HG02642 (cell line): ENCODE measurements at regions not wholly inside any gene's neighbourhood (a gene's known extent, or its start where the extent isn't known, plus 50 kb on each side); places are given as distances from the start of the nearest gene placed in this dataset.
"Not testable (repeated sequence)": the region's sequence is repeated elsewhere in the genome, so short reads cannot be mapped to it uniquely, and the experiment has no call there.

ENCODE experiments used
- ATAC-seq: cut with Tn5 transposase; IDR thresholded peaks from one replicate; pipeline ENCODE4 v1.9.1; 2021; ENCODE audit warnings: mild to moderate bottlenecking; ENCODE audit not compliant: unreplicated experiment, poor library complexity

DNA sequence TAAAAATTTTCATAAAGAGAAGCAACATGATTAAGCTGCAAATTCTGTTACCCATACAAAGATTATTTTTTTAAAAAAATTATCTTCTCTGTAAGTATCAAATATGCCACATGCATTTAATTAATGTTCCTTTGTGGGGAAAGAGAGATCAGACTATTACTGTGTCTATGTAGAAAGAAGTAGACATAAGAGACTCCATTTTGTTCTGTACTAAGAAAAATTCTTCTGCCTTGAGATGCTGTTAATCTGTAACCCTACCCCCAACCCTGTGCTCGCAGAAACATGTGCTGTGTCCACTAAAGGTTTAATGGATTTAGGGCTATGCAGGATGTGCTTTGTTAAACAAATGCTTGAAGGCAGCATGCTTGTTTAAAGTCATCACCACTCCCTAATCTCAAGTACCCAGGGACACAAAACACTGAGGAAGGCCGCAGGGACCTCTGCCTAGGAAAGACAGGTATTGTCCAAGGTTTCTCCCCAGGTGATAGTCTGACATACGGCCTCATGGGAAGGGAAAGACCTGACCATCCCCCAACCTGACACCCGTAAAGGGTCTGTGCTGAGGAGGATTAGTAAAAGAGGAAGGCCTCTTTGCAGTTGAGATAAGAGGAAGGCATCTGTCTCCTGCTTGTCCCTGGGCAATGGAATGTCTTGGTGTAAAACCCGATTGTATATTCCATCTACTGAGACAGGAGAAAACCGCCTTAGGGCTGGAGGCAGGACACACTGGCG is 1260.9 kb upstream of the RAG2 start:
- not testable (repeated sequence) for ATAC-seq

GRCh38 chr11:37858398-37858797 is 1260.4 kb upstream of the RAG2 start:
- ATAC-seq, result no peak

- no peak for ATAC-seq
Observed at GRCh38 chr11:37857726-37858125, 1259.7 kb upstream of the RAG2 start.

- no peak for ATAC-seq
Observed at GRCh38 chr11:37849706-37850105, 1251.7 kb upstream of the RAG2 start.

GRCh38 chr11:37843603-37844002 is 1245.6 kb upstream of the RAG2 start:
- ATAC-seq, result no peak

- ATAC-seq, result no peak
Observed at GRCh38 chr11:37841016-37841415, 1243.0 kb upstream of the RAG2 start.

DNA sequence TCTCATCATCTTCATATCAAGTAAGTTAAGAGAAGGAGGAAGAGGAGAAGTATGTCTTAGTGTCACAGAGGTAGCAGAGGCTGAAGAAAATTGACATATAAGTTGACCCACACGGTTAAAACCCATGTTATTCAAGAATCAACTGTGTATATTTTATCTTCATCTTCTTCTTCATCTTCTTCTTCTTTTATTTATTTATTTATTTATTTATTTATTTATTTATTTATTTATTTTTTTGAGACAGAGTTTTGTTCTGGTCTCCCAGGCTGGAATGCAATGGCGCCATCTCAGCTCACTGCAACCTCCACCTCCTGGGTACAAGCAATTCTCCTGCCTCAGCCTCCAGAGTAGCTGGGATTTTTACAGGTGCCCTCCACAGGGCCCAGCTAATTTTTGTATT is 1242.3 kb upstream of the RAG2 start:
- not testable (repeated sequence) for ATAC-seq

- no peak for ATAC-seq
Observed at GRCh38 chr11:37830529-37830928, 1232.5 kb upstream of the RAG2 start.

GRCh38 chr11:37817727-37818270 is 1219.8 kb upstream of the RAG2 start:
- no peak for ATAC-seq

DNA sequence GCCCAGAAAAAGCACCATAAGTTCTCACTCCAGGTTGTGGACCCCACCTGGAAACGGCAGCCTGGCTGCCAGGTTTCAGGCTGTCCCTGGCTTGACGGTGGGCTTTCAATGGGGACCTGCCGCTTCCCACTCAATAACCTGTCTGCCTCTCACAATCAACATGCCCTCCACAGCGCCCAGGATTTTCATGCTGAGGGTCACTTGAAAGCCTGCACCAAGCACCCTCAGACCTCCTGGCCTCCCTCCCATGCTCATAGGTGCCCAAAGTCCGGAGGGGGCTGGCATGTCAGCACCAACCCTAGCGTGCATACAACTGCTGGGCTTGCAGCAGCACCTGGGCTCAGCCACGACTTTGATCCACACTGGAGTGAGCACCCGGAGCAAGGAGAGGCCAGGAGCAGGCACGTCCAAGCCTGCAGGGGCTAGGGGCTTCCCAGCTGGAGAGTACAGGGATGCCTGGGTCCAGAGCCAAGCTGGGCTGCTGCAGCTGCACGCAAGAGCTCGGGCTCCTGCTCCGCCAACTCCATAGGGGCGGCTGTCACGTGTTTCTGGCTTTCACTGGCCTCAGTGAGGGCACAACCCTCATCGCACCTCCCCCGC is 1214.3 kb upstream of the RAG2 start:
- no peak for ATAC-seq

- no peak for ATAC-seq
Observed at GRCh38 chr11:37811349-37811748, 1213.3 kb upstream of the RAG2 start.

GRCh38 chr11:37804666-37805065 is 1206.6 kb upstream of the RAG2 start:
- ATAC-seq, result no peak

DNA sequence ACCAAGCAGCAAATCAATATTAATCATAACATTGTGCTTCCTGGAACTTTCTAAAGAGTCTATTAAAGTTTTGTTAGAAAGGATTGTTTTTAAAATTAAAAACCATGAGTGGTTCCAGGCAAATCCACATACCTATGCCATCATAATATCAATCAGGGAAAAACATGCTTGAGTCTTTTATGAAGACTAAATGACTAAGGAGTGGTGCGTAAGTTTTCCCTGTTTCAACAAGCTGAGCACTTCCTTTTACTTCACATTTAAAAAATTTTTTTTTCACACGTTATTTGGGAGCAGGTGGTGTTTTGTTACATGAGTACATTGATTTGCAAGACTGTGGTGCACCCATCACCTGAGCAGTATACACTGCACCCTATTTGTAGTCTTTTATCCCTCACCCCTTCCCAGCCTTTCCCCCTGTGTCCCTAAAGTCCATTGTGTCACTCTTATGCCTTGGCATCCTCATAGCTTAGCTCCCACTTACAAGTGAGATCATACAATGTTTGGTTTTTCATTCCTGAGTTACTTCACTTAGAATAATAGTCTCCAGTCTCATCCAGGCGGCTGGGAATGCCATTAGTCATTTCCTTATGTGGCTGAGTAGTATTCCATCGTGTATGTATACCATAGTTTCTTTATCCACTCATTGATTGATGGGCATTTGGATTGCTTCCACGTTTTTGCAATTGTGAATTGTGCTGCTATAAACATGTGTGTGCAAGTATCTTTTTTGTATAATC is 1190.3 kb upstream of the RAG2 start:
- no peak for ATAC-seq

GRCh38 chr11:37786214-37786755 is 1188.2 kb upstream of the RAG2 start:
- no peak for ATAC-seq

GRCh38 chr11:37774441-37774840 is 1176.4 kb upstream of the RAG2 start:
- ATAC-seq, result no peak

- ATAC-seq, result no peak
Observed at GRCh38 chr11:37770145-37770544, 1172.1 kb upstream of the RAG2 start.

DNA sequence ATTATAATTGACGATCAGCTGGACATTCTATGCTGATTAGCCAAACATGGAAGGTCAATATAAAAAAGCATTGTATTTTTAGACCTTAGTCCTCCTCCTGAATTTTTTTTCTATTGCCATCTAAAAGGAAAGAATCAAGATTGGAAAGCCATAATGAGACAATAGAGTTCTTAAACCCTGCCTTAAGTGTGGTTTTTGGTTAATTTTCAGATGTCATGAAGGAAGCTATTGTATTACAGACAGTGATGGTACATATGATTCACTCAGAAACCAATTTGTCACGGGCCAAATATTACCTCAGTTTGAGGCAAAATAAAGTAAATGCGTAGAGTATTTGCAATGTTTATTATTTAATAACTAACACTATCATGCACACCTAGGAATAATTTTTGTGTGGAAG is 1164.0 kb upstream of the RAG2 start:
- ATAC-seq, result no peak

DNA sequence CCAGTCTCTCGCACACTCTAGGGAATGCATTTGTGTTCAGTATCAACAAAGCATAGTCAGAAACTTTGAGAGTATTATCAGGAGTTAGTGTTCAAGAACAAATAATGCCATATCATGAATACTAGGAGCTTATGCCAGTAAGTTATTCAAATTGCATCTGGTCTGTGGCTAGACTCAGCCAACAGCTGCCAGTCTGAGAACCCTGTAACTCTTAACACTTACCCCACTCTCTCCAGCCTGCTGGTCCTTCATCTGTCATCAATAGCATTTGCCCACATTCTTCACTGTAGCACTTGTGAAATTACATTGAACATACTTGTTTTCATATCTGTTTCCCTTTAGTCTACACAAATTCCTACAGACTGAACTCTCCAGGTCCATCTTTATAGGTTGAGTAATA is 1157.5 kb upstream of the RAG2 start:
- ATAC-seq, result no peak

DNA sequence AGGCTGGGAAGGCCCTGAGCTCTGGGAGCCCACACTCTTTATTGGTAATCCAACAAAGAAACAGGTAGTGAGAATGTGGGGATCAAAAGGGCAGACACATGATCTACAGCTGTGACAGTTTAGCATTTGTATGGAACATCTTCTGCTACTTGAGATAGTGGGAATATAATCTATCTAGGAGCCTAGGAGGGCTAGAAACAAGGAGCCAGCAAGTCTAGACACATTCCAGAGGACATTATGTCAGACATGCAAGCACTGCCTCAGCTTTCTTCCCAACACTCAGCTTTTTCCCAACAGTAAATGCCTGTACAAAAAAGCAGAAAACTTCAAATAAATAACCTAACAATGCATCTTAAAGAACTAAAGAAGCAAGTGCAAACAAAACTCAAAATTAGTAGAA is 1150.6 kb upstream of the RAG2 start:
- ATAC-seq, result no peak

- ATAC-seq, result no peak
Observed at GRCh38 chr11:37747121-37747520, 1149.1 kb upstream of the RAG2 start.

DNA sequence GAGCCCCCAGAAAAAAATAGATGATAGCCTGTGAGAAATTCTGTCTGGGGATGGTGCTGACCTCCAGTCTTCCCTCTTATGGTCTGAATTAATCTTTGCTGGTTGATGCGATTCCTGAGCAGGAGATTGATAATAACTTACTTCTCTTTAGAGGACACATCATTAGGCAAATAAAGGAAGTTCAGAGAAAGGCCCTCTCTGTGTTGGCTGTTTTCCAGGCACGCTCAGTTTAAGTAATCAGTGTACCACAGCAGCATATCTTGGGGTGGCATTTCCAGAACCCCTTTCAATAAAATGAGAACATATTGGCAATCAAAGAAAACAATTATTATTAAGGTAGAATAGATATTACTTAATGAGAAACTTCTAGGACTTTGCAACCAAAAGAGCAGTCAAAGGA is 1129.3 kb upstream of the RAG2 start:
- no peak for ATAC-seq
